HG02970 (cell line): ENCODE measurements at regions not wholly inside any gene's neighbourhood (a gene's known extent, or its start where the extent isn't known, plus 50 kb on each side); places are given as distances from the start of the nearest gene placed in this dataset.

Source experiments
- ATAC-seq: cut with Tn5 transposase; IDR thresholded peaks from one replicate; pipeline ENCODE4 v1.9.1; 2021; ENCODE audit warnings: mild to moderate bottlenecking, moderate library complexity, moderate number of reproducible peaks; ENCODE audit not compliant: unreplicated experiment, low FRiP score

- ATAC-seq: no peak
These were observed 125.9 kb downstream of the EMX2 start for GRCh38 chr10:117668327-117669008.

DNA sequence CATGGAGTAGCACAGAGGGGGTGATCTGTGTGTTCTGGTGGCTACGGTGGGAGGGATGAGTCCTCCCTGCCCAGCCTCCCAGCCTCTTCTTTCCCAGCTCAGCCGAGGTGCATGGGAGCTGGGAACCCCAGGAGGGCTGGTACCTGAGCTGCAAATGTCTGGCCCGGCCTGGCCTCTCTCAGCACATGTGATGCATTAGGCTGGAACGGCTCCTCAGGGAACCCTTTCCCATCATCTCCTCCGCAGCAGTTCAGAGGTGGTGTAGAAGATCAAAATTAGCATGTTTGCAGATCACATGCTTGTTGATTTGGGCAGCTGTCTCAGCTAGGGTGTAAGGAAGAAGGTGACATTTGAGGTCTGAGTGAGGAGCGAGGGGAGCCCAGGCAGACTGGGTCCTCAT, 126.6 kb downstream of the EMX2 start:
- ATAC-seq: no peak

- ATAC-seq: no peak
These were observed 127.8 kb downstream of the EMX2 start for GRCh38 chr10:117670116-117670904.

DNA sequence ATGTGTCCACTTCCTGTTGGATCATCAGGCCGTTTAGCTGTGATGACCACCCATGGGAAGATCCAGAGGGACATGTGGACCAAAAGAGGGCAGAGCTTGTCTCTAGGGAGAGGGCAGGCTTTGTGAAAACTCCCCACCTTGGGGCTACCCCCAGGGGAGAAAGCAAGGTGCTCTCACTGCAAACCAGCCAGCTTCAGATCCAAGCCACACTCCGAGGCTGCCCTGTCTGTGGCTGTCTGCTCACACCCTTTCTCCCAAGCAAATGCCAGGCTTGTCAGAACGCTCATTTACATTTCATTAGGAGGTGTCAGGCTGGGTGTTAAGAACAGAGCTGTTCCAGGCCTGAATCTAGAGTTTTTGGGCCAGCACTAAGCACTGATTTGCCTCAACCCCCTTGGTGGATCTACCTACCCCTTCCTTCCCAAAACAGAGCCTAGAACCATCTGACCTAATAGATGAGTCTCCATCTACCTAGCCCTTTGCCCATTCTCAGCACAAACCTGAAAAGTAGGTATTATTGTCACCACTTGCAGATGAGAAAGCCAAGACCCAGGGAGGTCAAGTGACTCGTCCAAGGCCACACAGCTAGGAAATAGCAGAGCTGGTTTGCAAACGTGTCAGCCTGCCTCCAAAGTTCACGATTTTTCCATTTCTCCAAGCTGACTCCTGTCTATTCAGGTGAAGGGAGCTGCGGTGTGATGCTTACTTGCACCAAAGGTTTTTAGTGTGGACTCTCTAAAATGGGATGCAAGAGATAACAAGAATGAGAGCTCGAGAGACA, 130.9 kb downstream of the EMX2 start:
- ATAC-seq: no peak

GRCh38 chr10:117674201-117674600, 131.7 kb downstream of the EMX2 start:
- no peak for ATAC-seq

DNA sequence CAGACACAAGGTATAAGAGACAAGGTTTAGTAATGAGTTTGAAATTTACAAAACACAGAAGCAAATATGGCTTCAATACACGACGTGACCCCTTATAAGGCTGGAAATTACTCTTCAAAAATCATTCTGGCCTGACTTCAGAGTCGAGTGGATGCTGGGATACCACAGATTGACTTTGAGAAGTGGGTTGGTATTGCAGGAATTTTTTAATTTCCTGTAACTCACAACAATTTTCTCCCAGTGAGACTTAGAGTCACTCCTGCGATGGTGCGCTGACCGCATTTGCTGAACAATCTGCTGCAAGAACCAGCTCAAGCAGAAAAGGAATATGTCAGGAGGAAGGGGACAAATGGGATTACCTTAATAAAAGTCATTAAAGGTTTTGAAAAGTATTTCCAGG, 132.1 kb downstream of the EMX2 start:
- ATAC-seq: no peak

DNA sequence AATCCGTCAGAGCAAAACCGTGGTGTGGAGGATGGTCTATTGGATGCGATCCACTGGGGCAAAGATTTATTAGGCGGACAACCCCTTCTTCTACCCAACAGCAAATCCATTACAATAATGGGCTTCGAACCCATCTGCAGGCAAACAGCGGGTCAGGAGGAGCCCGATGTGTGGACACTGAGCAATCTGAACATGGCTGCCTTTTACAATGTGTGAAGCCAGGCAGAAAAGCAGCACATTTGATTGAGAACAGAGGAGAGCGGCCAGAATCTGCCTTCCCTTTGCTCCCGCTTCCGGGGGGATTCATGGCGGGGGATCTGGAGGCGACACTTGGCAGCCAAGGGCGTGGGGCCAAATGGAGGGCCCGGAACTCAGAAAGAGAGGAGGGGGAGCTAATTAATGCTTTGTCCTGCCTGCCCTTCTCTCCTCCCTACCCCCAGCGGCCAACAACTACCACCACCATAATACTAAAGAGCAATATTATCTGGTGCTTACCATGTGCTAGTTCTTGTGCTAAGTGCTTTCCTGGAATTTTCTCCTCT, 133.0 kb downstream of the EMX2 start:
- no peak for ATAC-seq

GRCh38 chr10:117677239-117677638, 134.7 kb downstream of the EMX2 start:
- ATAC-seq: no peak

- no peak for ATAC-seq
These were observed 135.4 kb downstream of the EMX2 start for GRCh38 chr10:117677890-117678500.

DNA sequence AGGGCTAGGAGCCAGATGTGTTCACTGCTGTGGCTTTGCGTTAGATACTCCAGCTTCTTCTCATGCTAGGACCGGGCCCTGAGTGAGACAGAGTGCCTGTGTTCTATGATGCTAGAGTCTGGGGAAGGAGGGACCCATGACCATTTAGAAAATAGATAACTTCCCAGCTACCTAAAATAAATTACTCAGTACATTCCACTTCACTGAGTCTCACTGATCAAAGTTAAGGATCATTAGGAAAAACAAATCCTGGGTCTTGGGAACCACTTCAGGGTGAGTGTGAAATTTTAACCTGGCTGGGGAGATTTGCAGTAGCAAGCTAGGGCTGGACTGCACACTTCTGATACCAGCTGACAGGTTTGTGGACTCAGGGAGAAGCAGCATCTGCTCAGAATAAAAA, 138.1 kb downstream of the EMX2 start:
- ATAC-seq: no peak

DNA sequence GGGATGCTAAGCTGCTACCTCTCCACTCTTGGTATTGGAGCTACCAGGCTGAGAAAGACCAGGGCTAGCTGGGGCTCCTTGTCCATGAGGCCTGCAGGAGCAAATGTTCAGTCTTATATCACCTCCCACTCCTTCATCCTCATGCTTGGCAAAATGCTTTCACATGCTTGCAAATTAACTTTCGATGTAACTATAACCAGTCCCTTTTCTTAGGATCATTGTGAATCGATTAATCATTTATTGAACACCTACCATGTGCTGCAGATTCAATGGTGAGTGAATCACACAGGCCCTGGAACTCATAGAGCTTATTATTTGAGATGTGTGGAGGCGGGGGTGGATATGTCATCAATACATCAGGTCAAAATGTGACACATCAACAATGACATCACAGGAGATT, 138.6 kb downstream of the EMX2 start:
- no peak for ATAC-seq

- ATAC-seq: no peak
These were observed 141.6 kb downstream of the EMX2 start for GRCh38 chr10:117684046-117684610.

- no peak for ATAC-seq
These were observed 142.2 kb downstream of the EMX2 start for GRCh38 chr10:117684672-117685211.

GRCh38 chr10:117685431-117685830, 142.9 kb downstream of the EMX2 start:
- ATAC-seq: no peak

DNA sequence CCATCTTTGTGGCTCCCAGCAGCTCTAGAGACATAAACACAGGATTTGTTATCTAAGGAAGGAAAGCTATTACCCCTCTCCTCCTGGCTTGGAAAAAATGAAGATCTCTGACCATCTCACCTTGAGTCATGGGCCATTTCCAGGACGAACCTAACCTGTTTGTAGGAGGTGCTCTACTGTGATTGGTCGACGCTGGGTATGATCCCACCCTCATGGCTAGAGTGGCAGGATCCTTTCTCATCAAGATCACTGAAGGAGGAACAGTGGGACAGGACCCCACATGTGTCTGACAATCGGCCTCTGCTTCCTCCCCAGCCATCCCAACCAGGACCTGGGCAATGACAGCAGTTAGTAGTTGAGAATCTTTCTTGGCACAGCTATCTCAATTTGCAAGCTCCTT, 144.1 kb downstream of the EMX2 start:
- ATAC-seq: no peak

GRCh38 chr10:117688358-117688757, 145.8 kb downstream of the EMX2 start:
- ATAC-seq: no peak

DNA sequence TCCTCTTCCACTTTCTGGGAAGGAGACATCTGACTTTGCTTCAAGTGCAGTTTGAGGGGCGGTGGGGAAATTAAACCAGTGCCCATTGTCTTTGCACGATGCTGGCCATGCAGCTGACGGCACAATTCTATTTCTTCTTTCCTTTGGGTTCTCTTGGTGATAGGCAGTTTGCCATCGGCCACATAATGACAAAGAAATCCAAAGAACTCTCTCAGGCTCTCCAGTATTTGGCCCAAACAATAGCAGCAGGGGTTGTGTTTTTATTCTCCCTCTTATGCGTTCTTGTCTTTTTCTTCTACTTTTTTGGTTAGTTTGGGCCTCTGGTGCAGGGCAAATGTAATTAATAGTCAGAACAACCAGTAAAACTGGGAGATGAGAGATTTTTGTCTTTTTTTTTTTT, 147.0 kb downstream of the EMX2 start:
- no peak for ATAC-seq

DNA sequence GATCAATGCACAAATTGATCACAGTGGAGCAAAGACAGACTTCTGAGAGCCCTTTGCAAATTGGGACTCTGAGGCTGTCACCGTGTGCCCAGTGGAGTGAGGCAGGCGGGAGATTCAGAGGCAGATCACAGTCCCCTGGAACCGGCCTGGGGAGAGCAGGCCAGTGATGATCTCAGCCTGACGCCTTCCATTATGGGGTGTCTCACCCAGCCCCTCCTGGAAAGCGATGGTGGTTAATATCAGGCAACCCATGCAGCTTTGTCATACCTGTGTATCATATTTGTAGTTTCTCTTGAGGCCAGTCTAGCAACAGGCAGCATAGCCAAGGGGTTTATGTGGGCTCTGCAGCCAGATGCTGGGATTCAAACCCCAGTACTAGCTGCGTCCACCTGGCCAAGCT, 147.8 kb downstream of the EMX2 start:
- ATAC-seq: no peak

DNA sequence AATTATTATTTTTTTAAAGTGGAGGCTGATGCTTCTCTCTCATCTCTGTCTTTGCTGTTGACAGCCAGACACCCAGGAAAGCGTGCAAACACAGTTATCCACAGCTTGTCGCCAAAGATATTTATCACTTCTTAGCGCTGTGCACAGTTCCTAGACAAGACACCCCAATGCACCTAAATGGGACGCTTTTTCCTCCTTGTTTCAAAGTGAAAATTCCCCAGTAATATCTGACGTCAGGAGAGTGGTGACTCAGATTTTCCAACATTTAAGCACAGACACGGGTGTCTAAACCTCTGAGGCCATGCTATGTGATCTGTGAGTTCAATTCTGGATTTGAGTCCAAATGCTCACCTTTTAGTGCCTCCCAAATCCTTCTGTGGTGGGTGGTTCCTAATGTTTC, 151.6 kb downstream of the EMX2 start:
- no peak for ATAC-seq

GRCh38 chr10:117697402-117697801, 154.9 kb downstream of the EMX2 start:
- no peak for ATAC-seq
